ENCODE measurements at regions not wholly inside any gene's neighbourhood (a gene's known extent, or its start where the extent isn't known, plus 50 kb on each side); places are given as distances from the start of the nearest gene placed in this dataset.

GRCh38 chr19:29139227-29139626, 73.7 kb downstream of the UQCRFS1 start:
- TF ChIP-seq, protein P1, sequence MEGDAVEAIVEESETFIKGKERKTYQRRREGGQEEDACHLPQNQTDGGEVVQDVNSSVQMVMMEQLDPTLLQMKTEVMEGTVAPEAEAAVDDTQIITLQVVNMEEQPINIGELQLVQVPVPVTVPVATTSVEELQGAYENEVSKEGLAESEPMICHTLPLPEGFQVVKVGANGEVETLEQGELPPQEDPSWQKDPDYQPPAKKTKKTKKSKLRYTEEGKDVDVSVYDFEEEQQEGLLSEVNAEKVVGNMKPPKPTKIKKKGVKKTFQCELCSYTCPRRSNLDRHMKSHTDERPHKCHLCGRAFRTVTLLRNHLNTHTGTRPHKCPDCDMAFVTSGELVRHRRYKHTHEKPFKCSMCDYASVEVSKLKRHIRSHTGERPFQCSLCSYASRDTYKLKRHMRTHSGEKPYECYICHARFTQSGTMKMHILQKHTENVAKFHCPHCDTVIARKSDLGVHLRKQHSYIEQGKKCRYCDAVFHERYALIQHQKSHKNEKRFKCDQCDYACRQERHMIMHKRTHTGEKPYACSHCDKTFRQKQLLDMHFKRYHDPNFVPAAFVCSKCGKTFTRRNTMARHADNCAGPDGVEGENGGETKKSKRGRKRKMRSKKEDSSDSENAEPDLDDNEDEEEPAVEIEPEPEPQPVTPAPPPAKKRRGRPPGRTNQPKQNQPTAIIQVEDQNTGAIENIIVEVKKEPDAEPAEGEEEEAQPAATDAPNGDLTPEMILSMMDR (IDR thresholded peaks at IDR 0.05): no peak
- no peak for TF ChIP-seq POLR2A (IDR thresholded peaks at IDR 0.05)
